GM10266 (cell line): ENCODE measurements at regions not wholly inside any gene's neighbourhood (a gene's known extent, or its start where the extent isn't known, plus 50 kb on each side); places are given as distances from the start of the nearest gene placed in this dataset.

Experiments
- DNase-seq: peaks from one replicate; pipeline ENCODE4 v3.0.0; 2012; ENCODE audit errors: extremely low spot score
- TF ChIP-seq, protein P1 (sequence below): IDR thresholded peaks from 2 replicates; pipeline ENCODE4 v1.5.1; 2012; ENCODE audit warnings: mild to moderate bottlenecking, low read depth; ENCODE audit not compliant: control insufficient read depth, insufficient read depth; ENCODE audit errors: missing control alignments

DNA sequence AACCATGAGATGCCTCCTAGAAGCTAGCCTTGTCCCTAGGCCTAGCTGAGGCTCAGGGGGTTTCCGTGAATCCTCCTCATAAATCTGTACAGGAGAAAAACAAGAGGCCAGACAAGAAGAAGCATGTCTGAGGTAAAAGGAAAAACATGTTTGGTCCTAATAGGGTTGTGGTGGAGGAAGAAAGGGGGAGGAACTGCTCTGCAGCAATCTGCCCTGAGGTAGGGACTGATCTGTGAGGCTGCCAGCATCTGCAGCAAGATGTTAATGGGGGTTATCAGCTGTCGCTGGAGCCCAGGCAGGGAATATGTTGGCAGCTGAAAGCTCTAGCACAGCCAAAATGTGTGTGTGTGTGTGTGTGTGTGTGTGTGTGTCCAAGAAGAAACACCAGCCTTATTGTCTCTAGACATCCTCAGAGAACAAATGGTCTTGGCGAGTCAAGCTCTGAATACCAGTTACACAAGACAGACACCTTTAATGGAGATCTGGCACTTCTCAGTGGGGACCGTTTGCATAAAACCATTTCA lies 218.5 kb downstream of the NUAK1 start:
- TF ChIP-seq, protein P1, sequence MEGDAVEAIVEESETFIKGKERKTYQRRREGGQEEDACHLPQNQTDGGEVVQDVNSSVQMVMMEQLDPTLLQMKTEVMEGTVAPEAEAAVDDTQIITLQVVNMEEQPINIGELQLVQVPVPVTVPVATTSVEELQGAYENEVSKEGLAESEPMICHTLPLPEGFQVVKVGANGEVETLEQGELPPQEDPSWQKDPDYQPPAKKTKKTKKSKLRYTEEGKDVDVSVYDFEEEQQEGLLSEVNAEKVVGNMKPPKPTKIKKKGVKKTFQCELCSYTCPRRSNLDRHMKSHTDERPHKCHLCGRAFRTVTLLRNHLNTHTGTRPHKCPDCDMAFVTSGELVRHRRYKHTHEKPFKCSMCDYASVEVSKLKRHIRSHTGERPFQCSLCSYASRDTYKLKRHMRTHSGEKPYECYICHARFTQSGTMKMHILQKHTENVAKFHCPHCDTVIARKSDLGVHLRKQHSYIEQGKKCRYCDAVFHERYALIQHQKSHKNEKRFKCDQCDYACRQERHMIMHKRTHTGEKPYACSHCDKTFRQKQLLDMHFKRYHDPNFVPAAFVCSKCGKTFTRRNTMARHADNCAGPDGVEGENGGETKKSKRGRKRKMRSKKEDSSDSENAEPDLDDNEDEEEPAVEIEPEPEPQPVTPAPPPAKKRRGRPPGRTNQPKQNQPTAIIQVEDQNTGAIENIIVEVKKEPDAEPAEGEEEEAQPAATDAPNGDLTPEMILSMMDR, result no peak
- DNase-seq, result no peak

DNA sequence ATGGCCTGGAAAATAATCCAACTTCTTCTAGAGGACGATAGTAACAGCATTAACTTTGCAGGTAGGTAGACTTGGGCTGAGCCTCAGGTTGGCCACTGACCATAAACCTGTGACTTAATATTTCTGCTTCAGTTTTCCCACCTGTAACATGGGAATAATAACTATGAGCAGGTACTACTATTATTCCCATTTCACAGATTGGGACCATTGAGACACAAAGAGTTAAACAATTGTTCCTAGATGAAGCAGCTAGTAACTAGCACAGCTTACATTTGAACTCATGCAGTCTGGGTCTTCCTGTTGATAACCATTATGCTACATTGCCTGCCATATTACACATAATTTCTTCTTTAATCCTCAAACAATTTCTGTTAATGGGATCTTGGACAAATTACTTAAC lies 217.7 kb downstream of the NUAK1 start:
- no peak for DNase-seq
- TF ChIP-seq, protein P1, result no peak

DNA sequence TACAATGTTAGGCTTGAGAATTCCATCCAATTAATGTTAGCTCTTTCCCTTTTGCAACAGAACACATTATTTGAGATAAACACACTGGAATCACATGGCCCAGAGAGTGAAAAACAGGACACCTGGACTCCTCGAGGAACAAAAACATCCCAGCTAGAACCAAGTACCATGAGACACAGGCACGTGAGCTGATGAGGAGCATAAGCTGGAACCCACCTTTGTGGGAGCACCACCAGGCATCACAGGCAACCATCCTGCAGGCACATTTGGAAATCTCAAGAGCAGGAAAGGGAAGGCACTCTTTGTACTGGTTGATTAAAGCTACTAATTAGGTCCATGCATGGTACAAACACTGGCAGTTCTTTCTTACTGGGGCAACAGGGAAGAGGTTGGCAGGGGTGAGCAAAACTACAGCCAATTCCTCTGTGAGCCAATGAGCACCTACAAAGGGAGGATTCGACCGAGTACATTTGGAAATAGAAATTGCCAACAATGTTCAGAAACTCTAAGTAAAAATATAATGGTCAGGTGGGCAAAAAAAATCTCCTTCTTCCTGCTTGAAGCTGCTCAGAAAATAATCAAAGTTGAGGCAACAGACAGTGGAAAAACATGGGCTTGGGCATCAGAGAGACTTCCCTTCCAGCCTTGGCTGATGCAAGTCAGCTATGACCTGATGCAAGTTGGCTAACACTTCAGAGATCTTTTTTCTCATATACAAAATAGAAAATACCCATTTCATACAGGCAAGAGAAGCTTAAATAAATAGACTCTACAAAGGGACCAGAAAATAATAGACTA lies 216.7 kb downstream of the NUAK1 start:
- TF ChIP-seq, protein P1, result no peak
- DNase-seq, result no peak

DNA sequence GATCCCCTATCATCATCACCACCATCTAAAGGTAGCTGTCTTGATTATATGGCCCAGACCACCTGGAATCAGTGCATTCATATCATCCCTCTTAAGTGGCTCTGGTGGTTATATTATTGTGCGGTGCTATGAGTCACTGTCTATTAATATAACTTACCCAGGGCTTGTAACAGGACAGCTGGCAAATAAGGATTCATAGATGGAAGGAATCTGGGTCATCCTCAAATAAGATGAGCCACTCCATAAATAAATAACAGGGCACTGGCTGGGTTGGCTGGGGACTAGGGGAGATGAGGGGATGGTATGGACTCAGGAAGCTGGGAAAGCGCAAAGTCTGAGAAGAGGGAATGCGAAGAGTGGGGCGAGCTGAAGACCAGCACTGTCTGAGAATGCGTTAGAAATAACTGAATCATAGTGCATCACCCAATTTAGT lies 216.1 kb downstream of the NUAK1 start:
- TF ChIP-seq, protein P1, result no peak
- no peak for DNase-seq

DNA sequence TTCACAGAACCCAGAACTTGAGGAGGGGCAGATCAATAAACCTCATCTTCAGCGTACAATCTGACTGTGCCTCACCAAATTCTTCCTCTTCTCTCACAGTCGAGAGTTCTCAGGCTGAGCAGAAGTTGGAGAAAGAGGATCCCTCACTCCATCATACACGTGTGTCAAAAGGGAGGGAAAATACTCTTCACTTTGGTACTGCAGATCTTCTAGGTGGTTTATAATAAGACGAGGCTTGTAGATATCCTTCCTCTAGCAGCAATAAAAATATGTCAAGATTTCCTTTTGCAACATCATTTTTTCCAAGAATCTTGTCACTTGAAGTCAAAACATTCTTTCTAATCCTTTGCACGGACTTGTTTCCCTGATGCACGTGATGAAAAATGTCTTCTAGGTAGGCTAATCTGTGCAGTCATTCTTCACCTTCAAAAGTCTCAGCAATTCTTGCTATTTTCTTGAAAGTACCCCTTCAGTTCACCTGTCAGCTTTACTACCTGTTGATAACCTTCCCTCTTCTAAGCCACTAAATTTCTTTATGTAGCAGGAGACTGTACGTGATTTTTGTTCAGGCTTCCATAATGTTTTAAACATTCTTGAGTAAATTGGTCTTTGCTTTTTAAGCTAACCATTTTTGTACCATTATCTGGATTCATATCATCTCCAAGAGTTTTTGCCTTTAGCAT lies 214.1 kb downstream of the NUAK1 start:
- TF ChIP-seq, protein P1, result no peak
- no peak for DNase-seq

DNA sequence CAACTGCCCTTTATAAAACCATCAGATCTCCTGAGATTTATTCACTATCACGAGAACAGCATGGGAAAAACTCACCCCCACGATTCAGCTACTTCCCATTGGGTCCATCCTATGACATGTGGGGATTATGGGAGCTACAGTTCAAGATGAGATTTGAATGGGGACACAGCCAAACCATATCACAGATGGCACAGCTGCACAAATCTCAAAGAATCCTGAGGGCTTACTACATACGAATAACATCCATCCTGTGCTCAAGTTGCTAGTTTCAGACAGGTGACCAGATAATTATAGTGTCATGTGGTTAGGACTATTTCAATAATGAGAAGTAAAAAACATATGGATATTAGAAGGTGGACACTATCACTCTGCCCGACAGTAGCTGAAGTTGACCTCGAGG lies 211.2 kb downstream of the NUAK1 start:
- TF ChIP-seq, protein P1, result no peak
- no peak for DNase-seq

DNA sequence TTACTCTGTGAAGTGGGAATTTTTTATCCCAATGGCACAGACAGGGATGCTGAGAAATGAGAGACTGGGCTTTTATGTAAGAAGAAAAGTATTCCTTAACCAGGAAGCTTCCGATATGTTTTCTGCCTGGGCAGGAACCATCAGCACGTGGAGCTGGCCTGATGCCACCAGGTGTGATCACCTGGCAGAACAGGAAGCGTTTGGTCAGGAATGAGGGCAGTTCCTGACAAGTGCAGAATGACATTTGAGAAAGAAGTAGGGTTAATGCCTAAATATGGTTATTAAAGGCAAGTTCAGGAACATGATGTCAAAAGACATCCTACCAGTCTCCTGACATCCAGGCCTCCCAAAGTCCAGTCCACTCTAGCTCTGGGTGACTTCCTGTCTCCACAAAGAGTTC lies 210.3 kb downstream of the NUAK1 start:
- no peak for DNase-seq
- TF ChIP-seq, protein P1, result no peak
